AG04449 (cell line): ENCODE measurements at regions not wholly inside any gene's neighbourhood (a gene's known extent, or its start where the extent isn't known, plus 50 kb on each side); places are given as distances from the start of the nearest gene placed in this dataset.

Experiments
- CTCF ChIA-PET: fragments of 350-600 bp; formaldehyde crosslinking; extraction: SDS; loops from one replicate; lab custom pipeline; 2021; ENCODE audit warnings: antibody characterized with exemption; lab: Yijun Ruan, JAX
- POLR2A ChIA-PET: fragments of 400-600, 350-600 bp; formaldehyde crosslinking; extraction: SDS; loops from one replicate; lab custom pipeline; 2020; ENCODE audit warnings: antibody characterized with exemption, inconsistent platforms; lab: Yijun Ruan, JAX
- DNase-seq: peaks from one replicate; pipeline ENCODE4 v3.0.0-alpha.2; 2010; ENCODE audit warnings: low read depth, low spot score
- H3K4me3 ChIP-seq: 2 replicates; pipeline ENCODE4 v1.5.1; 2011; ENCODE audit warnings: low read depth, mild to moderate bottlenecking, control low read depth, low read length
- CTCF ChIP-seq: IDR thresholded peaks from one replicate; pipeline ENCODE4 v1.5.1; 2011; ENCODE audit warnings: mild to moderate bottlenecking, moderate library complexity, low read length, control low read depth, inconsistent platforms; ENCODE audit not compliant: insufficient read depth; ENCODE audit errors: missing control alignments

GRCh38 chr18:51867767-51868166 is 472.2 kb upstream of the DCC start:
- no peak overlapping the region for H3K4me3 ChIP-seq
- CTCF ChIA-PET, result no interaction called here
- POLR2A ChIA-PET, result no interaction called here
- DNase-seq, result no peak
- no peak for TF ChIP-seq CTCF

- POLR2A ChIA-PET, result no interaction called here
- no peak for DNase-seq
- TF ChIP-seq CTCF, result no peak
- no peak overlapping the region for H3K4me3 ChIP-seq
- CTCF ChIA-PET, result no interaction called here
Observed at GRCh38 chr18:51878724-51879123, 461.3 kb upstream of the DCC start.

- CTCF ChIA-PET, result no interaction called here
Observed at GRCh38 chr18:51879329-51879728, 460.7 kb upstream of the DCC start.

GRCh38 chr18:51881394-51881793 is 458.6 kb upstream of the DCC start:
- no peak for TF ChIP-seq CTCF
- no peak for DNase-seq
- no peak overlapping the region for H3K4me3 ChIP-seq
- POLR2A ChIA-PET, result no interaction called here
- CTCF ChIA-PET, result no interaction called here

More at GRCh38 chr18:51879329-51879728, 460.7 kb upstream of the DCC start:
- POLR2A ChIA-PET, result no interaction called here
- TF ChIP-seq CTCF, result no peak
- no peak for DNase-seq
- no peak overlapping the region for H3K4me3 ChIP-seq

- POLR2A ChIA-PET, result no interaction called here
- H3K4me3 ChIP-seq, result no peak overlapping the region
Observed at GRCh38 chr18:51884039-51884438, 456.0 kb upstream of the DCC start.

GRCh38 chr18:51890762-51891161 is 449.2 kb upstream of the DCC start:
- ChIA-PET CTCF (no interaction called here), POLR2A (no interaction called here)
- peak; percentile 1 for DNase-seq
- H3K4me3 ChIP-seq, result no peak overlapping the region
- TF ChIP-seq CTCF, result no peak

More at GRCh38 chr18:51884039-51884438, 456.0 kb upstream of the DCC start:
- CTCF ChIA-PET, result no interaction called here
- no peak for TF ChIP-seq CTCF
- no peak for DNase-seq
